Upper lobe of left lung (tissue), 4 donors: ENCODE measurements at regions not wholly inside any gene's neighbourhood (a gene's known extent, or its start where the extent isn't known, plus 50 kb on each side); places are given as distances from the start of the nearest gene placed in this dataset.

Experiments used
- POLR2A ChIP-seq, 4 donors: fragments of 450-650 bp; IDR thresholded peaks; one replicate each; pipeline ENCODE4 v1.5.1; 2016 to 2017; ENCODE audit warnings: antibody characterized with exemption in 4 of 4, mild to moderate bottlenecking in 2 of 4
- TF ChIP-seq, protein P1 (sequence below), 6 experiments: fragments of 450-650 bp in 4 of 6; fragments of 200-600 bp in 2 of 6; sonication (generic) in 2 of 6; IDR thresholded peaks; one replicate each; pipeline ENCODE4 v1.5.1; 2016 to 2019; ENCODE audit warnings: antibody characterized with exemption in 6 of 6

DNA sequence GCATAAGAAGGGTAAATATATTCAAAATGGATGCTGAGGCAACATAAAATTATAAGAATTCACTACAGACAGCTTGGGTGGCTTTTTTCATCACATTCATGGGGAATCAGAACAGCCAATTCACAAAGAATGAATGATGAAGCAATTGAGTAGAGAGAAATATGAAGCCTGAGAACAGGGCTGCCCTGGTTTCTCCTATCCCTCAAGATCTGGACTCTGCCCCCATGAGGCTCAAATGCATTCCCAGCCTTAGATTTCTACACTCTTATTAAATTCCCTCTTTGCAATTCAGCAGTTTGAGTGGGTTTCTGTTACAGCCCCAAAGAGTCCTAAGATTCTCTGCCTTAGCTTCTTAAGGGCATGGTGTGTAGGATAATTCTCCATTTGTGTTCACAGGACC lies 172.5 kb downstream of the MAIP1 start:
- no peak for TF ChIP-seq POLR2A (IDR thresholded peaks at IDR 0.05)
- TF ChIP-seq, protein P1, sequence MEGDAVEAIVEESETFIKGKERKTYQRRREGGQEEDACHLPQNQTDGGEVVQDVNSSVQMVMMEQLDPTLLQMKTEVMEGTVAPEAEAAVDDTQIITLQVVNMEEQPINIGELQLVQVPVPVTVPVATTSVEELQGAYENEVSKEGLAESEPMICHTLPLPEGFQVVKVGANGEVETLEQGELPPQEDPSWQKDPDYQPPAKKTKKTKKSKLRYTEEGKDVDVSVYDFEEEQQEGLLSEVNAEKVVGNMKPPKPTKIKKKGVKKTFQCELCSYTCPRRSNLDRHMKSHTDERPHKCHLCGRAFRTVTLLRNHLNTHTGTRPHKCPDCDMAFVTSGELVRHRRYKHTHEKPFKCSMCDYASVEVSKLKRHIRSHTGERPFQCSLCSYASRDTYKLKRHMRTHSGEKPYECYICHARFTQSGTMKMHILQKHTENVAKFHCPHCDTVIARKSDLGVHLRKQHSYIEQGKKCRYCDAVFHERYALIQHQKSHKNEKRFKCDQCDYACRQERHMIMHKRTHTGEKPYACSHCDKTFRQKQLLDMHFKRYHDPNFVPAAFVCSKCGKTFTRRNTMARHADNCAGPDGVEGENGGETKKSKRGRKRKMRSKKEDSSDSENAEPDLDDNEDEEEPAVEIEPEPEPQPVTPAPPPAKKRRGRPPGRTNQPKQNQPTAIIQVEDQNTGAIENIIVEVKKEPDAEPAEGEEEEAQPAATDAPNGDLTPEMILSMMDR (IDR thresholded peaks at IDR 0.05) = no peak
